SIG-M5 treated with dmso at 0.1 percent for 504 hours (cell line): ENCODE measurements at regions not wholly inside any gene's neighbourhood (a gene's known extent, or its start where the extent isn't known, plus 50 kb on each side); places are given as distances from the start of the nearest gene placed in this dataset.

Source experiments
- DNase-seq: peaks from one replicate; lab custom pipeline; 2025; ENCODE audit not compliant: unreplicated experiment; lab: John Stamatoyannopoulos, UW

DNA sequence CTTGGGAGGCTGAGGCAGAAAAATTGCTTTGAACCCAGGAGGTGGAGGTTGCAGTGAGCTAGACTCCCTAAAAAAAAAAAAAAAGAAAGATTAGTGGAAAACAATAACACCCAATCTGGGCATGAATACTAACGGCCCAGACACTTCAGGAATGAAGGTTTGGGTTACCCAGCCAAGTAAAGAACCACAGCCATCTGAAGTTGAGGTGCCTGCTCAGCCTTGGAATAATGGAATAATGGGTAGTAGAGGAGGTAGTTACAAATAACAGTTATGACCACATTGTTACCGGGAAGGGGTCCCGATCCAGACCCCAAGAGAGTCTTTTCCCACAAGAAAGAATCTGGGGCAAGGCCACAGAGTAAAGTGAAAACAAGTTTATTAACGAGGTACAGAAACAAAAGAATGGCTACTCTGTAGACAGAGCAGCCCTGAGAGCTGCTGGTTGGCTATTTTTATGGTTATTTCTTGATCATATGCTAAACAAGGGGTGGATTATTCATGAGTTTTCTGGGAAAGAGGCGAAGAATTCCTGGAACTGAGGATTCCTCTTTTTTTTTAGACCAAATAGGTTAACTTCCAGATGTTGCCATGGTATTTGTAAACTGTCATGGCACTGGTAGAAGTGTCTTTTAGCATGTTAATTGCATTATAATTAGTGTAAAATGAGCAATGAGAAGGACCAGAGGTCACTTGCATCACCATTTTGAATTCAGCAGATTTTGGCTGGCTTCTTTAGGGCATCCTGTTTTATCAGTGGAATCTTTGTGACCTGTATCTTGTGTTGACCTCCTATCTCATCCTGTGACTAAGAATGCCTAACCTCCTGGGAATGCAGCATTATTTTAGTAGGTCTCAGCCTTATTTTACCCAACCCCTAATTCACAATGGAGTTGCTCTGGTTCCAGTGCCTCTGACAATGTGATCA, 96.2 kb upstream of the HAAO start:
- DNase-seq: no peak

DNA sequence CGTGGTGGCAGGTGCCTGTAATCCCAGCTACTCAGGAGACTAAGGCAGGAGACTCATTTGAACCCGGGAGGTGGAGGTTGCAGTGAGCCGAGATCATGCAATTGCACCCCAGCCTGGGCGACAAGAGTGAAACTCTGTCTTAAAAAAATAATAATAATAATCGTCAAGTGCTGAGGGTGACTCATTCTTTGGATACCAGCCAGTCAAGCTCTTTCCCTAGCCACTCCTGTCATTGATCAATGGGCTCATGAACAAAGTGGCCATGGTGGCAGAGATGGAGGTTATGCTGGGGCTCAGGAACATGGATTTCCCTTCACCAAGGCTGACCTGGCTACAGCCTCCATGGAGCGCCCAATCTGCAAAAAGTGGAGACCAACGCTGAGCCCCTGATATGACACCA, 94.5 kb upstream of the HAAO start:
- no peak for DNase-seq

DNA sequence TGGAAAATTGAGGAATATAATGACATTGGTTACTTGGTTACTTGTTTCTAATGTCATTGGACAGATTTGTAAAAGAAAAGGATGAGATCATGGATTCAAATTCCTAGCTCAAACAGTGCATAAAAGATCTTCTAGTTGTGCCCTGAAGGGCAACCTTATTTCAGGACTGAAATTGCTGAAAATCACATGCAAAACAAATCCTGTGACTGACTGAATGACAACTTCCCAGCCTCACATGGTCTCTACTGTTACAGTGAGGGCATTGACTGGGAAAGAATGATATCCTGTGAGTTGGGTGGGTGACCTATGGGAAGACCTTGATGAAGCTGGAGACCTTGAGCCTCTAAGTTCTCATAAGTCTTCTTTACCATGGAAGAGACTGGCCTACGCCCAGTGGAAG, 90.4 kb upstream of the HAAO start:
- no peak for DNase-seq

DNA sequence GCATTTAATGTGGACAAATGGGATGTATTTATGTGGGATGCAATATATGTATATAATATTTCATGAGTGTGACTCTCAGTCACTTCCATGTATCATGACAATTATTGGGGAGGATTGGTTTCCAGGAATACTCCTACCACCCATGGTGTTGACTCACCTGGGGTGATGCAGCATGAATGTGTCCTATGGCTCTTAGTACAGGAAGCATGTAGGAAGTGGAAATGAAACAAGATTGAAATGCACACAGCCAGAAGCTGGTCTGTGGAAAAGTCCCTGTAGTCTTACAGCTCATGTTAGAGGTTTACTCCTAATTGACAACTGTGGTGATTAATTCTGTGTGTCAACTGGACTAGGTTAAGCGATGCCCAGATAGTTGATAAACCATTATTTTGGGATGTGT, 89.3 kb upstream of the HAAO start:
- no peak for DNase-seq

DNA sequence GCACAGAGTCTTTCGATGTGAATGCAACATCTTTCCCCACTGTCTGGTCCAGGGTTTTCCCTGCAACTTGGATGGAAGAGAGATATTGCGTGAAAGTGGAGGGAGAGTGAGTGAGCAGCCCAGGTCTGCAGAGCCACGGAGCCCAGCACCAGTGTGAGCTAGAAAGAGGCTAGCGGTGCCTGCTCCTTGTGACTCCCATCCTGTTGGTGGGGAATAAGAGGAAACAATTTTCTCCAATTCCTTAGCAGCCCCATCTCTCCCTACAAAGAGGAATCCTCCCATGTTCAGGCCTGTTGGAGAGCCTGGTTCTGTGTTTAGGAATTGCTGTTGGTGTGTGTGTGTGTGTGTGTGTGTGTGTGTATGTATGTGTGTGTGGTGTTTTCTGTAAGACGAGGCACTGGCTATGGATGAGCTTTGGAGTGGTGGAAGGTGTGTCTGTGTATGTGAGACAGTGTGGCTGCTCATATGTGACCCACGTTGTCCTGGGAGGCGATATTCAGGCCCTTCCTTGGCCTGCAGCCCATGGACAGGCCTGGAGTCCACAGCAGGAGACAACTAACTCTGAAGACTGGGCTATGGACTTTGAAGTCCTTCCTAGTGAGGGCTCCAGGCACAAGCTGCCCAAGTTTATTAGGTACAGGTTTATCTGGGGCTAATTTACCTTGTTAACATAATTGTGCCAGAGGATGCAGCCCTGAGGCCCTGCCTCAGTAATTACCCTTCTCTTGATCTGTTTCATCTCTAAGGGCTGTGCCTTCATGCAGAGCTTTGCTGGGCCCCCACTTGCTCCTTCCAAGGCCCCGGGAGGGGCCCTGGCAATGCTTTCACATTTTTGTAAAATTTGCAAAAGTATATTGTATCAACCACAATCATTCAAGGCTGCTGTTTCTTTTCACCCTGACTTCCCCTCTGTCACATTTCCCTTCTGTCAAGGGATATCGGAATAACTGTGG, 88.6 kb upstream of the HAAO start:
- no peak for DNase-seq

DNA sequence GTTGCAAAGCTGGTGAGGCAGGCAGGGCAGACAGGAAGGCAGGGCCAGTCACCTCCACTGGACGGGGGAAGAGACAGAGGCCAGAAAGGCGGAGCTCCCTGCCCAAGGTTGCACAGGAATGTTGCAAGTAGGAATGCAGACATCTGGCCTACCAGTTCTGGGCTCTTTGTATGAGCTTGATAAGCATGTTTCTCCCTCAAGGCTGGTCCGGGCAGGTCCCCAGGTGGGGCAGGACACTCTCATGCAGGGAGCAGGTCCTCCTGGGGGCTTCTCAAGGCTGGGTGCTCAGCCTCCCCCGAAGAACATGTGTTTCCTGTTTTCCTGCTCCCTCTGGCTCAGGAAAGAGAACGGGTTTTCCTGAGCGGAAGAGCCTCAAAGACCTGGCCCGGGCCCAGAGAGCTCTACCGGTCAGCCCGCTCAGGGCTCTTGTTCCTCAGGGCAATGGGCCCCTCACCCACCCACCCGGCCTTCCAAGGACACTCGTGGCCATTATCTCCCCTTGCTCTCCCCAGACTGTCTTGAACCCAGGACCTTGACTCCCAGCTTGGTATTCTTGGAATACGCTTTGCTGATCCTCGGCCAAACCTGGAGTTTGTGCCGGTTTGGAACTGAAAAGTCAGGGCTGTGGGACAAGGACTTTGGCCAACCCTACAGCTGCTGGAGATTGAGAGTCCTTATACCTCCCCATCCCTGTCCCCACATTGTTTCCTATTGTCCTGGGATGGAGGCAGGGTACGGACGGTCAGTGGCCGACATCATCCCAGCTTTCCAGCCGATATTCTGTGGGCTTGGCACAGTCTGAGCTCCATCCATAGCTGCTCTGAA, 87.7 kb upstream of the HAAO start:
- no peak for DNase-seq

DNA sequence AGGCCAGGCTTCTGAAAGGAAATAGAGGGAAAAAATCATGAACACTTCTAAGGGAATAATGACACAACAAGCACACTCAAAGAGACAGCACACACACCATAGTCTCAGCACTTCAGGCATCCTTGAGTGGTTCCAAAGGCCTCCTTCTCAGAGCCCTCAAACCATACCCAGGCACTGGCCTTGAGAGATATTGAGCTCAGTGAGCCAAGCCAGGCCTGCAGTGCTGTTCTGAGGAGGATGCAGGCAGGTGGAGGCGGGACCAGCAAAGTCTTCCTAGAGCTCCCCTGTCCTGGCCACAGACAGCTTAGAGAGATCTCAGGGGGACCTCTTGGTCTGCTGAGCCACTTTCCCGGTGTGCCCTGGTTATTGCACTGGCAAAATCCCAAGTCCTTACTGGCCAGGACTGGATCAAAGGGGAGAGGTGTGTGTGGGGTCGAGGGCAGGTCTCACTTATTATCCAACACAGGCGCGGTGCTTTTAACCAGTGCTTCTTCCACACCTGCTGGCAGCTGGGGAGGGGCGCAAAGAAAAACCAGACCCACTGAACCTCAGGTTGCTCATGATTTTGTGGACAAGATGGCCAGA, 86.8 kb upstream of the HAAO start:
- DNase-seq: no peak

DNA sequence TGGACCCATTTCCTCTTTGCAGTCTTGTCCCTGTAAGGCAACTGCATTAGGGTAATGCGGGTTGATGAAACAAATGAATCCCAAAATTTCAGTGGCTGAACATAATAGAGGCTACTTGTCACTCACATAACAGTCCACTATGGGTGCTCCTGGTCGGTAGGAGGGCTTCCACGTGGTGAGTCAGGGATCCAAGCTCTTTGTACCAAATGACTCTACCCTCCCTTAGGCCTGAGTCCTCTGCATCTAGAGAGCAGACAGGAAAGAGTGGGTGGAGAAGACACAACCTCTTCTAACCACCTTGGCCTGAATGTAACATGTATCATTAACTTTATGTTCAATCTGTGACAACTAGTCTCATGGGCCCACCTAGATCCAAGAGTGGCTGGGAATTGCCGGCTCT, 86.2 kb upstream of the HAAO start:
- DNase-seq: no peak

DNA sequence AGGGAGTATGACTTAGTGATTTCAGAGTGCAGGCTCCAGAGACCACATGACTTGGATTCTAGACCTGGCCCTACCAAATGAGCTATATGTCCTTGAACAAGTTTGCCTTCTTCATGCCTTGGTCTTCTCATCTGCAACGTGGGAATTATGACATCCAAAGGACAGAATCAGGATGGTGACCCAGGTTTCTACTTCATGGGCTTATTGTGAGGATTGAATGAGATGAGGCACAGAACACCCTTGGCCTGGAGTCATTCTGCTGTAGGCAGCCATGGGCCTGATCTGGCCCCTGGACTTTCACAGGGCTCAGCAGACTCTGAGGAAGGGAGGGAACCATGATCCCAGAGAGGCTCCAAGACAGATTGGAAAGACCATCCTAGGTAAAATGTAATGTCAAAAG, 85.6 kb upstream of the HAAO start:
- no peak for DNase-seq

DNA sequence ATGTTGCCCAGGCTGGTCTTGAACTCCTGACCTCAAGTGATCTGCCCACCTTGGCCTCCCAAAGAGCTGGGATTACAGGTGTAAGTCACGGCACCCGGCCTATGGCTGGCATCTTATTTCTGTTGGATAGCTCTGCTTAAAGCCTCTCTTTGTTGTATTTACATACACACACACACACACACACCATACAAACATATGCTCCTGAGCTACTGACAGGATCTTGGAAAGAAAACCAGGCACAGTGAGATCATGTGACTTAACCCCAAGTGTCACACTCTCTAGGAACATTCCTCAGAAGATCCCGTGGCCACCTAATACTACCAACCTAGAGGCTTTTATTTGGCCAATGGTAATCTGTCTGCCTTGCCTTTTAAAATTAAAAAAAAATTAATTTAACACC, 85.1 kb upstream of the HAAO start:
- DNase-seq: no peak

DNA sequence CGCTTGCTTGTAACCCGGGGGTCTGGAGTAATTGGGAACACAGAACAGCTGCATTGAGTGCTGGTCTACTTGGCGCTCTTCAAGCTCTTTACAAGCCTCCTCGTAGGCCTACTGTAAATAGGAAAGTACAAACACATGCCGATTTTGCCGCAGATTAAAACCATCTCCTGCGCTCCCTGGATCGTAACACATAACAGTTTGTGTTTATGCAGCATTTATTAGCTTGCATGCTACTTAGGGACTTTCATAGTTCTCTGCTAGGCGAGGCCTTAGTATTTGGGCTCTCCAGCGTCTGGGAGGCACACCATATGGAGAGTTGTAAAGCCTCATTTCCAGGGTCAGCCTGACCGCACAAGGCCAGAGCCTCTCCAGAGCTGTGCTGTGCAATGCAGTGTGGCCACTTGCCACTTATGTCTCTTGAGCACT, 84.0 kb upstream of the HAAO start:
- no peak for DNase-seq

DNA sequence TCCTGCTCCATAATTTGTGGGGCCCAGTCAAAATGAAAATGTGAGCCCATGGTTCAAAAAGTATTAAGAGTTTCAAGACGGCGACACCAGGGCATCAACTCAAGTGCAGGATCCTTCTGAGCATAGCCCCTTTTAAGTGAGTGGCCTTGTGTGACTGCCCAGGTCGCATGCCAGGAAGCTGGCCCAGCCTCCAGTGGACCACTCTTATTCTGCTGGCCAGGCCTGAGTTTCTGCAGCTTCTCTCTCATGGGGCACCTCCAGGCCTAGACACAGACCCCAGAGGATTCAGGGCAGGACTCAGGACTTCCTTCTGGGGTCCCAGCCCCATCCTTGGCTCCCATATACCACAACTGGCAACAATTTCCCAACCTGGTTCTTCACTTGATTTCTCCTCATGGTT, 83.5 kb upstream of the HAAO start:
- no peak for DNase-seq

DNA sequence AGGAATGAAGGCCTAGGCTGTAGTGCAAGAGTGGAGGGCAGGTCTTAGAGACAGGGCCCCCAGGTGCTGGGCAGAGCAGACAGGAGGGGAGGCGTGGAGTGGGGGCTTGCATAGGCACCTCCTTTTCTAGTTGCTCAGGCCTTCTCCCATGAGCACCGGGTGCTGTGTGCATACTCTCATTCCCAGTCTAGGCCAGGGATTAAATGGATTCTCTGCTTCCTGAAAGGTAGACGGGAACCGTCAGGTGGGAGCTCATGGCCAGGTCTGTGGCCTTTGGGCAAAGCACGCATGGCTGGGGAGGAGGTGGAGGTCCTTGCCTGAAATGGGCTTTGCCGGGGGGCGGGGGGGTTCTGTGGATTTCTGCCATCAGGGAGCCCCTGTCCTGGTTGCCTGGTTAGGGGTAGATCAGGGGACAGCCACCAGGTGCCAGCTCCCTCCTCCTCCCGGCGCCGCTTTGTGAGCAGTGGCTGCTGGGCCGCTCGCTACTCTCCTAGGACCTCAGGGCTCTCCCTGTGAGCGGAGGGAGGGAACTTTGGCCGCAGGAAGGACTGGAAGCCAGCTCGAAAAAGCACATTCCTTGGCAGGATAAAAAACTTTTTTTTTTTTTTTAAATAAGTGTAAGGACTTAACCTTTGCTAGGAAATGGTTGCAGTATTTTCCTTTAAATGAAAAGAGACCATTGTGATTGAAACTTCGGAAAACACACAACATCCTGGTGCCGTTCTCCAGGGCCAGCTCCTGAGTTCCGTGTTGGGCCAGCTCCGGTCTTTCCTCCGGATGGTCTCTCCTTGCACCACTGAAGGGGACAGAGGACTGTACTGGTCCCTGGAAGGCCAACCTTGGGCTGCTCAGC, 82.8 kb upstream of the HAAO start:
- no peak for DNase-seq

DNA sequence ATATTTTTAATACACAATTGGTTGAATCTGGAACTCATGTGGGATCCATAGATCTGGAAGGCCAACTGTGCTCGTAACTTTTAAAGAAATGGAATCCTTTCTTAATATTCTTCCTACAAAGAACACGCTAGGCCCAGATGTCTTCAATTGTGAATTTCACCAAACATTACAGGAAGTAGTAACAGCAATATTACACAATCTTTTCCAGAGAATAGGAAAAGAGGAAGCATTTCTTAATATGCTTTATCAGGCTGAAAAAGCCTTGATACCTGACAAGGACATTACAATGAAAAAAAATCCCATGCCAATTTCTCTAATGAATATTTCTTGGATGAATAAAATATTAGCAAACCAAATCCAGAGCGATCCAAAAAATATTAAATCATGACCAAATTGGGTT, 80.3 kb upstream of the HAAO start:
- DNase-seq: peak; percentile 21

DNA sequence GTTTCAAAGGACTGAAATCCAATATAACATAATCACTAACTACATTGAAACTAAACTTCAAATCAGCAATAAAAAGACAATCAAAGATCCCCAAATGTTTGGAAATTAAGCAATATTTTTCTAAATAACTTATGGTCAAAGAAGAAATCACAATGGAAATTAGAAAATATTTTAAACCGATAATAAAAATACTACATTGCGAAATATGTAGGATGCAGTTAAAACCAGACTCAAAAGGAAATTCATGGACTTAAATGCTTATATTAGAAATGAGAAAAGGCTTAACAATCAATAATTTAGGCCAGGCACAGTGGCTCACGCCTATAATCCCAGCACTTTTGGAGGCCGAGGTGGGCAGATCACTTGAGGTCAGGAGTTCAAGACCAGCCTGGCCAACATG, 79.0 kb upstream of the HAAO start:
- no peak for DNase-seq

DNA sequence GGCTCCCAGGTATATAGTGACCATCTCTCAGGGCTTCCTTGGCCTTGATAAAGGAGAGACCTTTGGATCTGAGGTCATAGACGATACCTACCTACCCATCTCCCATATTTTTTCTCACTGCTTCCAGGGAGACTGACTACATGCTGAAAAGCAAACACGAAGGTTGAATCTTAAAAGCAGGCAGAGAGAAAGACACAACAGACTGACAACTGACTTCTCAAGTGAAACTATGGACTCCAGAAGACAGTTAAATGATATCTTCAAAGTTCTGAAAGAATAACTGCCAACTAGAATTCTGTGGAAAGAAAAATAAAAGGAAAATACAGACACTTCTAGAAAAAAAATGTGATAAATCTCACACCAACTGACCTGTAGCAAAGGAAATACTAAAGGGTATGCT, 76.5 kb upstream of the HAAO start:
- no peak for DNase-seq

DNA sequence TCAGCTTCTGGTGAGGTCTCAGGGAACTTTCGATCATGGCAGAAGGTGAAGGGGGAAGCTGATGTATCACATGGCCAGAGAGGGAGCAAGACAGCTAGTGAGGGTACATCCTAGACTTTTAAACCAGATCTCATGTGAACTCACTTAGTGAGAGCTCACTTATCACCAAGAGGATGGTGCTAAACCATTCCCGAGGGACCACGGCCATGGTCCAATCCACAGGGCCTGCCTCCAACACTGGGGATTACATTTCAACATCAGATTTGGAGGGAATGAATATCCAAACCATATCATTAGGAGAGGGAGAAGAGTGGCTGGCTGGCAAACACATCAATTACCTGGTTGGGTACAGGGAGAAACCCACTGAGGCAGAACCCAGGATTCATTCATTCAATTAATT, 75.7 kb upstream of the HAAO start:
- DNase-seq: no peak

DNA sequence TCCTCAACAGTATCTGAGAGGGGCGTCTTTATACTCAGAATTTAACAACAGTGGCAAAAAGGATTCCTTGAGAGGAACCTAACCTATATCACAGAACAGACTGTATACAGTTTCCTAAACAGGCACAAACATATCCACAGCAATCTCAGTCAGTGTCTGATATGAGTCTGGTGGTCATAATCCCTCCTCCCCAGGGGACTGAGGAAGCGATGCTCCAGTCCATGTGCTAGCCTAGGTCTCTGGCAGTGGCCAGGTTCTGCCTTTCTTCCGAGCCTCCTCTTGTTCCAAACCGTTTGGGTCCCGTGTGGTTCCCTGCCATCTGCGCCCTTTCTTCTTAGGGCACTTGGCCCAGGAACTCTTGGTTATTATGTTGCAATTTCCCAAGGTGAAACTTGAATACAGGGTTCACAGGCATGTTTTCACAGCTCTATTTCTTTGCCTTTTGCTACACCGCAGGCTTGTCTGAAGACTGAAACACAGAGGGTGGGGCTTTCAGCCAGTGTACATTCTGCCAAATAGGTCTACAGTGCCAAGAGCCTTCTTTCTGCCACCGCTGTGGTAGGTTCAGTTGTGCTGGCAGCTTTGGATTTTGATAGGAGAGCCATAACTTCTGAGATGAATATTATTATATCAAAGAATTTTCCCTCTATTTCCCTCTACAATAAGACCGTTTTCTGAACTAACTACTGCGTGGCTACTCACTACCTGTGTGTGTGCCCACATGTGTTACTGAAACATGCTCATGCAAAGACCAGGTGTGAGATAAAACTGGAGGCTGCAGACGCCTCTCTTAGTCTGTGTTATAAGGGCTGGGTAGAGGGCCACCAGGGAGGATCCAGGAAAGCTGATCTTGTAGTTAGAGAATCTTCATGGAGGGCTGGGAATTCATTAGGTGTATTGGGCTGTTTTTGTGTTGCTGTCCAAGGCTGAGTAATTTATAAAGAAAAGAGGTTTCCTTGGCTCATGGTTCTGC, 75.0 kb upstream of the HAAO start:
- DNase-seq: no peak
